Loucy (cell line): ENCODE measurements at regions not wholly inside any gene's neighbourhood (a gene's known extent, or its start where the extent isn't known, plus 50 kb on each side); places are given as distances from the start of the nearest gene placed in this dataset.

Experiments used
- EZH2phosphoT487 ChIP-seq: fragments of 200-600 bp; IDR thresholded peaks from 2 replicates; pipeline ENCODE4 v1.6.1; 2018; ENCODE audit warnings: antibody characterized with exemption, mild to moderate bottlenecking, moderate library complexity, borderline replicate concordance
- TF ChIP-seq, protein P1 (sequence below): fragments of 200-600 bp; sonication (generic); conservative IDR thresholded peaks from 2 replicates; pipeline ENCODE4 v1.5.1; 2014; ENCODE audit warnings: mild to moderate bottlenecking, antibody characterized with exemption, low read length

DNA sequence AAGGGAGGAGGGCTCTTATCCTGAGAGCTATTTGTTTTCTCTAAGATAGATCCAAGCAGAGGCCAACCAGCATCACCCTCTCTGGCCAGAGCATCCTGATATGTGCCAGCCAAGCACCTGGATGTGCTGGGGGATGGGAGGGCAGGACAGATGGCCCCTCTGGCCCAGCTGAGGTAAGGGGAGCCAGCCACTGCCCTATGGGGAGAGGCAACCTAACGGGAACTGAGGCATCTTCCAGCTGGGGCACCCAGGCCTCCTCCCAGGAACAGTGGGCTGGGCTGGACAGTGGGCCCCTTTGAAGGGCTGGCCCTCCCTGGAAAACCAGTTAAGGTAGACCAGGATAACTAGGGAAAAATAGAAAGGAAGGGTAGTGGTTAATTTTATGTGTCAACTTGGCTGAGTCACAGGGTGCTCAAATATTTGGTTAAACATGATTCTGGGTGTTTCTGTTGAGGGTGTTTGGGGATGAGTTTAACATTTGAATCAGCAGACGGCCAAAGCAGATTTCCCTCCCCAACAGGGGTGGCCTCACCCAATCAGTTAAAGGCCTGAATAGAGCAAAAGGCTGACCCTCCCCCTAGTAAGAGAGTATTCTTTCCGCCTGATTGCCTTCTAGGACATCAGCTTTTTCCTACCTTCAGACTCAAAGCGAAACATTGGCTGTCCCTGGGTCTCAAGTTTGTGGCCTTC, 595.1 kb downstream of the BUD13 start:
- TF ChIP-seq, protein P1, sequence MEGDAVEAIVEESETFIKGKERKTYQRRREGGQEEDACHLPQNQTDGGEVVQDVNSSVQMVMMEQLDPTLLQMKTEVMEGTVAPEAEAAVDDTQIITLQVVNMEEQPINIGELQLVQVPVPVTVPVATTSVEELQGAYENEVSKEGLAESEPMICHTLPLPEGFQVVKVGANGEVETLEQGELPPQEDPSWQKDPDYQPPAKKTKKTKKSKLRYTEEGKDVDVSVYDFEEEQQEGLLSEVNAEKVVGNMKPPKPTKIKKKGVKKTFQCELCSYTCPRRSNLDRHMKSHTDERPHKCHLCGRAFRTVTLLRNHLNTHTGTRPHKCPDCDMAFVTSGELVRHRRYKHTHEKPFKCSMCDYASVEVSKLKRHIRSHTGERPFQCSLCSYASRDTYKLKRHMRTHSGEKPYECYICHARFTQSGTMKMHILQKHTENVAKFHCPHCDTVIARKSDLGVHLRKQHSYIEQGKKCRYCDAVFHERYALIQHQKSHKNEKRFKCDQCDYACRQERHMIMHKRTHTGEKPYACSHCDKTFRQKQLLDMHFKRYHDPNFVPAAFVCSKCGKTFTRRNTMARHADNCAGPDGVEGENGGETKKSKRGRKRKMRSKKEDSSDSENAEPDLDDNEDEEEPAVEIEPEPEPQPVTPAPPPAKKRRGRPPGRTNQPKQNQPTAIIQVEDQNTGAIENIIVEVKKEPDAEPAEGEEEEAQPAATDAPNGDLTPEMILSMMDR: no peak
- TF ChIP-seq EZH2phosphoT487: no peak
